ENCODE measurements at regions not wholly inside any gene's neighbourhood (a gene's known extent, or its start where the extent isn't known, plus 50 kb on each side); places are given as distances from the start of the nearest gene placed in this dataset.

DNA sequence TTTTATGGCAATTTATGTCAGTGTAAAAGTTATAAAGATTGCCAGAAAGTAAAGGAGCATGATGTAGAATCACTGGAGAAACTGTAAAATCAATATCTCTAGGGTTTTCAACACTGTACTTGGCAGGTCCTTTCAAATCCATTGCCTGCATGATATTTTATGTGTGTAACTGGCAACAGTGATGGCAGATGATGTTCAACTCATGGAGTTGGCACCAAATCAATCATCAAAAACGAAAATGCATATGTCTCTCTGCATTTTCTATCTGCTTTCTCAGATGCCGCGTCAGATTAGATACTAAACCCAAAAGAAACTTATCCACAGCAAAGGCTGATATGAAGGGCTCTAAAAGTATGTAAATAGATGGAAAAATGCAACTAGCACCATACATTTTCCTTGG is 1395.5 kb upstream of the PIK3C3 start:
- DNase-seq (ENCODE audit: low spot score), result no peak

DNA sequence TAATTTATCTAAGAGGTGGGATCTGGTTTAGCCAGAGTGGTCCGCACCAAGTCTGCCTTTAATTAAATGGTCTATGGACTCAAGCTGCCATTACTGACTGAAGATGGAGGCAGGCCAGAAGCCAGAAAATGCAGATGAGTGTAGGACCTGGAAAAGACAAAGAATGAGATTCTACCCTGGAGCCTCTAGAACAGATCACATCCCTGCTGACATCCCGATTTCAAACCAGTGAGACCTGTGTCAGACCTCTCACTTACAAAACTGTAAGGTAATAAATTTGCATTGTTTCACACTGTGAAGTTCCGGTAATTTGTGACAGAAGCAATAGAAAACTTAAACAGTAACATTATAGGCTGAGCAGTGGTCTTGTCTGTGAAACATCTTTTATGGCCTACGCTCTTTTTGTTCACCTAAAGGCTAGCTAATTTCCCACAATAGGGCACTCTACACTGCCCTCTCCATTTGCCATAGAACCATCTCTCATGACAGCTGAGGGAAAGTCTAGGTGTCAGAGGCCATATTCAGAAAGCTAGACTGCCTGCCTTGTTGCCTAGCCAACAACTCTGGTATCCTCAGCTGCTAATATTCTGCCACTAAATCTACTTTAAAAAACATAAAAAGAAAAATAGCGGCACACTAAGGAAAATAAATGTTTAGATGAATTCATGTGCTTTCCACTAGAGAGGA is 1396.2 kb upstream of the PIK3C3 start:
- no peak for DNase-seq (ENCODE audit: low spot score)

DNA sequence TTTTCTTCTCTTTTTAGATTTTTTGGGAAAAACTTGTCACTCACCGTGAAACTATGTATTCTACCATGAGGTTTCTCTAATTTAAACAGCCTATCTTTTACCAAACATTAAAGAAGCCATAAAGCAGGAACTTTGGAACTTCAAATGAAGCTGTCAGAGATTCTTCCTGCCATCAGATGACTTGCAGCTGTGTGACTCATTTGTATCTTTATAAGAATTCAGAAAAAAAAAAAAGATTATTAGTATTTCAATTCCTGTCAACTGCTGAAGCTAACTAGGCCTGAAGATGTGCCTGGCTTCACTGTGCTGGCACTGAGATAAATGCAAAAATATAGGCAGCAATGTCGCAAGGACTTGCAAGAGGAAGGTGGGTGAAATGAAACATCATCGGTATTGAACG is 1399.1 kb upstream of the PIK3C3 start:
- no peak for DNase-seq (ENCODE audit: low spot score)

DNA sequence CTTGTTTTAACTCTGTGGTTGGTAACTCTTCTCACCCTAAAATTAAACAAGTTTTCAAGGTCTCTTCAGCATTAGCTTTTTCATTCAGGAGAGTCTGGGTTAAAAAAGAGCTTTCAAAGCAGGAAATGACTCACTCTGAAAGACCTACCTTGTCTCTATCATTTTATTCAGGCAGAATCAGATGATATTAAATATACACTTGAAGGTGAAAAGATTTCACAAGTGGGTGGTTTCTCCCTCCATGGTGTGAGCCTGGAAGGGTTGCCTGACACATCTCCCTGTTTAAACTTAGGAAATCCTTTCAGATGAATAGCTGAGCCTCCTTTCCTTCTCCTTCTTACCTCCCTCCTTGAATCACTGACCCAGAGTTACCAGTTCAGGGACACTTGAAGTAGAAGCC is 1402.0 kb upstream of the PIK3C3 start:
- no peak for DNase-seq (ENCODE audit: low spot score)

DNA sequence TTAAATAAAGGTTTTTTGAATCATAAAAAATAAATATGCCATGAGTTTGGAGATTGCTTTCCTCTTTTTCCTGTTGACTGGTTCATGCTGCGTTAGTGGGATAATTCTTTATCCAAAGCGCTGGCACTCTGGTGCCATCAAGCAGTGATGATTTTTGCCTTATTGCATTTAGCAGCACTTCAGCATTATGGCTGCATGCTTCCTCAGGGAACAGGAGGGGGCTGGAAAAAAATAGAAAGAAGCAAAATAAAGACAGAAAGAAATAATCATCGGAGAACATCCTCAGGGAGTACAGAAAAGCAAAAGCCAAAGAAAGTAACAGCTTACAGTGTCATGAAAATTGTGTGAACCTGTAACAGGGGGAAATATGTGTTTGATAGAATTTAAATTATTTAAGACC is 1408.2 kb upstream of the PIK3C3 start:
- no peak for DNase-seq (ENCODE audit: low spot score)

DNA sequence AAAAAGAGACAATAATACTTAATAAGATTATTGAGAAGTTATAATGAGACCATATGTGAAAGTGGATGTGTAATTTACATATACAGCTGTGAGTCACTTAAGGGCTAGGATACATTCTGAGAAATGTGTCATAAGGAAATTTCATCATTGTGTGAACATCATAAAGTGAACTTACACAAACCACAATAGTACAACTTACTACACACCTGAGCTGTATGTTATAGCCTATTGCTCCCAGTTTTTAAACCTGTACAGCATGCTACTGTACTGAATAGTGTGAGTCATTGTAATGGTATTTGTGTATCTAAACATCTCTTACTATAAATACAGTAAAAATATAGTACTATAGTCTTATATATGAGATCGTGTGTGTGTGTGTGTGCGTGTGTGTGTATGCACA is 1420.3 kb upstream of the PIK3C3 start:
- DNase-seq (ENCODE audit: low spot score), result no peak

DNA sequence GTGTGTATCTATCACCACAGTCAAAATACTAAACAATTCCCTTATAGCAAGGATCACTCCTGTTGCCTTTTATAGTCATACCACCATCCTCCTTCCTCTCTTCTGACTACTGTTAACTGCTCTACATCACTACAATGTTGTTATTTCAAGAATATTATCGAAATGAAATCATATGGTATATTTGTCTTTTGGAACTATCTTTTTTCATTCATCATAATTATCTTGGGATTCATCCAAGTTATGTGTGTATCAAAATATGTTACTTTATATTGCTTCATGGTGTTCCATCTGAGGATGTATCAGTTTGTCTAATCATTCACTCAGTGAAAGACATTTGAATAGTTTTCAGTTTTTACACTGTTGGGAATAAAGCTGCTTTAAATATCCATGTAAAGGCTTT is 1423.0 kb upstream of the PIK3C3 start:
- no peak for DNase-seq (ENCODE audit: low spot score)

DNA sequence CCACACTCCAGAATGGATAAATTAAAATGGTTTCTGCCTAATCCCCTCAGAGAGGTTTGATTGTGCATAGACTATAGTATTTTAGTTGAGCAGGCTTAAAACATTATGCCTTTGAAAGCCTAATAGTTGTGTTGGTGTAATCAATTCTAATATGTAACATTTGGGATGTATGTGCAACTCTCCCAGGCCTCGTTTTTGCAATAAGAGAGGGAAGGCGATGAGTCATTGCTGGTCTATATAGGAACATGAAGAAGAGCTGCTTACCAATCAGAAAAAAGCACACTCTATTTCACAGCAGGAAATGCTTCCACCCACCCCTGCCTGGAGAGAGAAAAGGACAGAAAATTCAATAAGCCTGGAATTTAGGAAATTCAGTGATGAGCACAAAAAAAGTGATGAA is 1424.0 kb upstream of the PIK3C3 start:
- no peak for DNase-seq (ENCODE audit: low spot score)

DNA sequence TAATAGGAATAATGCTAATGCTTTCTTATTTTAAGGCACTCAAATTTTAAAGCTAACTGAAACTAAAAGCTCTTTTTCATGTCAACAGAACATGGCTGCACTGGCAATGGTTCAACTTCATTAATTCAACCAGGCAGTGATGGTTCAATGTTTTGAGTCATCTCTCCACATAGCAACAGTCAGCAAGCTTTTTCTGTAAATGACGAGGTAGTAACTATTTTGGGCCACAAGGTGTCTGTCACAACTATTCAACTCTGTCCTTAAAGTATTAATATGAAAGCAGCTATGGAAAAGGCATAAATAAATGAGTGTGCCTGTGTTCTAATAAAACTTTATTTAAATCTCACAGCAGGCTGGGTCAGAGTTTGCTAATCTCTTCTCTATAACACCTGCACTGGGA is 1425.6 kb upstream of the PIK3C3 start:
- no peak for DNase-seq (ENCODE audit: low spot score)

DNA sequence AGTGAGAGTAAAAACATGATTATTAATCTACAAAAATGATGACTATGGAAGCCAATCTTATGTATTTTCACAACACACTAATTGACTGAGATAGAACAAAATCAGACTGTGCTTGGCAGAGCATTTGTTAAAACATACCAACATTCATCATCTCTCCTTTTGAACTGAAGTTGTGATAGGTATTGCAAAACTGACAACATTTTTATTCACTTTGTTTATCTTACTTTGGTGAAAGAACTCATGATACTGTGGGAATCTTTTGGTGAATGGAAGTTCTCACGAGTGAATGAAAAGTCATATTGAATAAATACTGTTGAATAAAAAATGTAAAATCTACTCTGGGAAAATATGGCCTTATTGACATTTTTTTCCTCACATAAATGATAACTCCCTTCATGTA is 1430.2 kb upstream of the PIK3C3 start:
- DNase-seq (ENCODE audit: low spot score), result no peak

DNA sequence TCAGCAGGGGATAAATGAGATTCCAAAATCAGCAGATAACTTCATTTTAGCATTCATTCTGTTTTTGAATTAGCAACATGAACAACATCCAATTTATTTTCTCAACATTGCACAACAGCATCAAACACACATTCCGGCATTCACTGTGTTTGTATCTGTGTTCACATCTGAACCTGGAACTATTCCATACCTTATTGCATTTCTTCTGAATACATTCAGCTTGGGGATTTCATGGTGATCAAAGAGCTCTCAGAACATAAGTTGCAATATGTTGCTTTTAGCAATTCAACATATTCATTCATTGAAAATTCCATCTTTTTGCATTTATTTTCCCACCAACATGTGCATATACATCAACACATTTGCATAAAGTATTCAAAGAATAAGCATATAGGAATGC is 1431.7 kb upstream of the PIK3C3 start:
- no peak for DNase-seq (ENCODE audit: low spot score)

DNA sequence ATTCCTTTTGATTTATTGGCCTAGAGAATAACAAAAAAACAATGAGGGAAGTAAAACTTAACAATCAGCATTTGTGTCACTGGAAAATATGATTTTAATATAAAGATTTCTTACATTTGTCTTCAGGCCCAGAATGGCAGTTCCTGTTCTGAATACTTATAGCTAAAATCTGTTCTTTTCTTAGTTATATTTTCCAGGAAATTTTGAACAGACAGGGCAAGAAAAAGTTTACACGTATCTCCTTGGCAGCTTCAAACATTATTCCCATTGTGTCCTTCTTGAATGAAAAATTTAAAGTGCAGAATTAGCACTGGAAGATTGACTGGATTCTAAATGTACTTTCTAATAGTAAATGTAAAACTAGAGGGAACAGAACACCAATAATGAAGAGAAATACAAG is 1454.0 kb upstream of the PIK3C3 start:
- DNase-seq (ENCODE audit: low spot score), result no peak

DNA sequence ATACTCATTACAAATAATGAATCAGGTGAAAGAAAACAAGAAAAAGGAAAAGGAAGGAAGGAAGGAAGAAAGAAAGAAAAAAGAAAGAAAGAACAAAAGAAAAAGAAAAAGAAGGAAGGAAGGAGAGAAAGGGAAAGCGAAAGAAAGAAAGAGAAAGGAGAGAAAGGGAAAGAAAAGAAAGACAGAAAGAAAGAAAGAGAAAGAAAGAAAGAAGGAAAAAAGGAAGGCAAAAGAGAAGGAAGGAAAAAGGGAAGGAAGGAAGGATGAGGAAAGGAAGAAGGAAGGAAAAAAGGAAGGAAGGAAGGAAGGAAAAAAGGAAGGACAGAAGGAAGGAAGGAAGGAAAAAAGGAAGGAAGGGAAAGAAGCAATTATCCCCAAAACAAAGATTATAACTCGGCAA is 1460.4 kb upstream of the PIK3C3 start:
- DNase-seq (ENCODE audit: low spot score), result no peak

DNA sequence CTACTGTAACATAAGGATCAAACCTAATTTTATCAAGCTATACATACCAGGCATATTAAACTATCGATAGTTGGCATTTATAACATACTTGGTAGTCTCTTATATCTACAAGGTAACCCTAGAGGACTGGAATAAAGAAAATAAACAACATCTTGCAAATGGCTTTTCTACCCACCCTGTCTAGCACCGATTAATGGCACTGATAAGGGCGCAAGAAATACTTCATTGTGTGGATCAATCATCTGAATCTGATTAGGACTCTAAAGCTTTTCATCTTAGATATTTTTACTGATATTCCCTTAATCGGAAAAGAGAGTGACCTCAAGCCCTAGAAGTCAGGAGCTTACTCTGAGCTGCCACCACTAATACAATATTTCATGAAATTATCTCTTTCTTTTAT is 1461.7 kb upstream of the PIK3C3 start:
- DNase-seq (ENCODE audit: low spot score), result no peak

DNA sequence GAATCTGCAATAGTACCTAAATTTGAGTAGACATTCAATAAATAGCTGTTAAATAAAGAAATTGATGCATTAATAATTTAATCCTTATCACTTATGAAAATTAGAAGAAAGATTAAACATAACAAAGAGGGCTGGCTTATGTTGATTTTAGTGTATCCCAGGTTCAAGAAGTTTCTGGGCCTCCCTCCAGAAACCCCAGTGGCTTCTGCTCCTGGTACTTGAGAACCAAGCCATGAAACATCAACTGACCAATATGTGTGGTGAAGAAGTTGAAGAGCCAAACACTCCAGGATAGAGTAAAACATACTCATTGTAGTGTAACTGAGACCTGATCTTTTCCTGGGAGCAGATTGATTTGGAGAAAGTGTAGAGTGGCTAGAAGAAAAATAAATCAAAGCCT is 1465.7 kb upstream of the PIK3C3 start:
- DNase-seq (ENCODE audit: low spot score), result no peak

DNA sequence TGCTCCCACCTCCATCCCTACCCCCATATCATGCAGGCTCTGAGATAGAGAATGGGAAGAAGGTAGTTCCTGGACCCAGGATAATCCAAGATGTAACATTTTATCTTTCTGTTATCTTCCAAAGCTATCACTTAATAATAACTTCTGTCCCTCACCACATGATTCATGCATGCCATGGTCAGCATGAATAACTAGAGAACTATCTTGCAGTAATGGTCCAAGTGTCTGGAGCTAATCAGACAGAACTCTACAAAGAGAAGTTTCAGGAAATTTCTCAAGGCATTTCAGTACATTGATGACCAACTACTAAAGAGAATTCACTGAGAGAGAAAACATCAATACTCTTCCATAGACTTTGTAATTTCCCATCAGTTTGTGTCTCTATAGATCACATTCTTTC is 1469.7 kb upstream of the PIK3C3 start:
- no peak for DNase-seq (ENCODE audit: low spot score)

DNA sequence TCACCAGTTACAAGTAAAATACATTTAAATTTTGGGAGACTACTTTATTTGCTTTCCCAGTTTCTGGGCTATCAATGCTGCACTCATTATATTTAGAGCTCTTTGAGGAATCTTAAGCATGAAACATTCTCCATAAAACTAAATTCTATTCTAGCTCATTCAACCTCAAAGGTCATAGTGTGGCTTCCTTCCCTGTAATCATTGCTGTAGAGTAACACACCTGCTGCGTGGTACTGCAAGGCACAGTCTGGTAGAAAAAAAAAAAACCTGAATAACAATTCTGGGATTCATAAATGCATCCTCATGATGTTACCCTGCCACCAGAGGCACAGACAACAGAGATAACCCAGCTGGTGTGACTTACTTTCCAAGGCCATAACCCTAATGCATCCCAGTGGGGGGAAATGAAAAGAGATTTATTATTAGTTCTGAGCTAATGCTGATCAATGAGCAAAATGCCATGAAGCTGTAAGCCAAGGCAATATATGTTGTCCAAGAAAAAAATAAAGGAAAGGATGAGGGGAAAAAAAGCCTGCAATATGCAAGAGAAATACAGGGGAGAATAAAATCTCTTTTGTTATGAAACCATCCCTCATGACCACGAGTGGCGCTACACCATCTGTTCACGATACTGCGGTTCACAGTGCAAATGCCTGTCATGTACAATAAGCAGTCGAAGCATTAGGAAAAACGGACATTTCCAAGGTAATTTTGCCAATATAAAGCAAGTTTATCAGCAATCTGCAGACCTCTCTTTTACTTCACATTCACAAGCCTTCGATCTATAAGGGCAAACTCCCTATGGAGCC is 1481.6 kb upstream of the PIK3C3 start:
- DNase-seq (ENCODE audit: low spot score), result no peak

DNA sequence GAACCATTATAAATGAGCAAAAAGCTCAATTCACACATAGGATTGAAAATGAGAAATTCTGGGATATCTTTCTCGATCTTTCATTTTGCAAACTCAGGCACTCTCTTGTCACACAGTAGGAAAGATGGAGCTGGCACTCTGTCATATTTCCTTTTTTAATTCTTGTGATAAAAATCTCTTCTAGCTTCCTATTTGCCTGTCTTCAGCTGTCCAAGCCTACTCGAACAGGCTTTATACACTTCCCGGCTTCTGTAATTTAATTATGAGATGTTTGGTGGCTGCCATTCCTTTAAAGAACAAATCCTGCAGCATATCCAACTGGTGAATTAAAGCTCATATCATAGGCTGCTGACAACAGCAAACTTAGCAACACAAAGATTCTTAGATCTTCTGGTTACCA is 1484.3 kb upstream of the PIK3C3 start:
- DNase-seq (ENCODE audit: low spot score), result no peak

DNA sequence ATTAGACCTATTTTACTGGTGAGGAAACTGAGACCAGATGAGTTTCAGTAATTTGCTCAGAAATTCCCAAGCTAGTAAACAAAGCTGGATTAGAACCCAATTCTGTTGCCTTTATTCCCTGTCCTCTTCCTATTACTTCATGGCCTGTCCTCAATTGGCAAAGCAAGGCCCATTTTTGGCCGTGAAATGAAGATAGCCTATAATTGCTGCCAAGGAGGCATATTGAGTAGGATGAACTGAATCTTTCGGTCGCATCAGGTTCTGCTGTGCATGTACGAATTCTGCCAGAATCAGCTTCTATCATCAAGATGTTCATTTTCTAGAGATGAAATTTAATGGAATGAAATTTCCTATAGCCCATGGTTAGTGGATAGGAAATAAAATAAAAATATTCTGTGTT is 1485.2 kb upstream of the PIK3C3 start:
- no peak for DNase-seq (ENCODE audit: low spot score)

DNA sequence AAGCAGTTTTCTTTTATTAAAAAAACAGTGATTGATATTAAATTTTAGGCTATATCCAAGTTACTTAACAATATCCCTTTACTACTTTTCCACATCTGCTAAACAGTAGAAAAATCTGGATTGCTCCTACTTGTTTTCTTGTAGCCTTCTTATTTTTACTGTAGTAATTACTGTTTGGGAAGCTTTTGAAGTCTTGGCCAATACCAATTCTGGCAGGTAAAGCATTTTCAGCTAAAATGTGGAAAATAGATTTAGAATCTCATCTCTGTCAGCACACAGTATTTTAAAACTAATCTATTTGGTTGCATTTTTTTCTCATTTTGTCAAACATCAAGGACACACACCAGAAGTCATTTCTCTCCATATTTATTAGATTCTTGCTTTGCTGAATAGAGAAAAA is 1485.7 kb upstream of the PIK3C3 start:
- no peak for DNase-seq (ENCODE audit: low spot score)

DNA sequence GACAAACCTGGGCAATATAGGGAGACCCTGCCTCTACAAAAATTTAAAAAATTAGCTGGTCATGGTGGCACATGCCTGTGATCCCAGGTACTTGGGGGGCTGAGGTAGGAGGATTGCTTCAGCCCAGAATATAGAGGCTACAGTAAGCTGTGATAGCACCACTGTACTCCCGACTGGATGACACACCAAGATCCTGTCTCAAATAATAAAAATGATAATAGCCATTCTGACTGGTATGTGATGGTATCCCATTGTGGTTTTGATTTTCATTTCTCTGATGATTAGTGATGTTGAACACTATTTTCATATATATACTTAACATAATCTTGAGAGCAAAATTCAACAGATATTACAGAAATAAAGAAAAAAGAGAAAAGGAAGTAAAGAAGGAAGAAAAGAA is 1491.0 kb upstream of the PIK3C3 start:
- no peak for DNase-seq (ENCODE audit: low spot score)

DNA sequence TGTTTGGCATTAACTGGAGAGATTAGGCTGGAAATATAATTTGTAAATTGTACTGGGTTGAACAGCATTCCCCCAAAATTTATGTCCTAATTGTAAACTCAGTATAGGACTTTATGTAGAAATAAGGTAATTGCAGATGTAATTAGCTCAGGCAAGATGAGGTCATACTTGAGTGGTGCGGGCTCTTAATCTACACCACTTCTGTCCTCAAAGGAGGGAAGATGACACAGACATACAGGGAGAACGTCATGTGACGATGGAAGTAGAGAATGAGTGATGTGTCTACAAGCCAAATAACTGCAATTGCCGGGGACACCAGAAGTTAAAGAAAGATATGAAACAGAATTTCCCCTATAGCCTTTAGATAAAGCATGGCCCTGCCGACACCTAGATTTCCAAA is 1501.1 kb upstream of the PIK3C3 start:
- DNase-seq (ENCODE audit: low spot score), result no peak

DNA sequence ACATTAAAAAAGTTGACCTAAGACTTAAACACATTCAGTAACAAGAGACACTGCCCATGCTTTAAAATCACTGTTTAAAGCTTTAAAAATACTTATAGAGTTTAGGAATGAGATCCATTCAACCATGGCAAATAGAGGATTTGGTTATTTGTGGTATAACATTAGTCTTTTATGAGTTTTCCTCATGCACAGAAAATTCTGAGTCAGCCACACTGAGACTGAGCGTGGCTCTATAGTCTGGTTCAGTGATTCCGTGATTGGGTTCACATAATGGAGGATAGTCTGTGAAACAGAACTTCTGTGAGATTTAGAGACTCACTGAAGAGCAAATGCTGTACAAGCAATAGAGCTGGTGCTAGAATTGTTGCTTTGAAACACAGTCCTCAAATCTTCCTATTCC is 1502.4 kb upstream of the PIK3C3 start:
- no peak for DNase-seq (ENCODE audit: low spot score)

DNA sequence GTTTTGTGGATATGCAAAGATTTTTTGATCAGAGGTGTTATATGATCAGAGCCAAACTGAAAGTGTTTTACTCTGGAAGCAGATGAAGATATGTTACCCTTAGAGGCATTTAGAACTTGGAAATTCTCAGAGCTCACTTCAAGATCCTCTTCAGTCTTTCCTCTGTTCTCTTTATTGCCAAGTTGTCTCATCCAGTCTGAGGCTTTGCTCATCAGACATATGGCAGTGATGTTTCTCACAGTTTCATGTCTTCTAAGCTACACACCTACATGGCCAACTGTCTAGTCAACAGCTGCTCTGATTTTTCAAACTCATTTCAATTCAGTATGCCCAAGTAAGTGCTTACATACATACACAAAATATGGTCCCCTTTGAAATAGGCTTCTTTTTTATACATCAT is 1504.3 kb upstream of the PIK3C3 start:
- no peak for DNase-seq (ENCODE audit: low spot score)

Measured in ureter (tissue), 1 donor.